Smooth muscle cell (in vitro differentiated cells): ENCODE measurements at regions not wholly inside any gene's neighbourhood (a gene's known extent, or its start where the extent isn't known, plus 50 kb on each side); places are given as distances from the start of the nearest gene placed in this dataset.

Experiments used
- DNase-seq: peaks from one replicate; lab custom pipeline; 2025; ENCODE audit not compliant: unreplicated experiment; lab: John Stamatoyannopoulos, UW
- H2AFZ ChIP-seq: fragments of 200-600 bp; sonication (generic); 2 replicates; pipeline ENCODE4 v1.6.0; 2016; ENCODE audit warnings: antibody characterized with exemption, low read depth, mild to moderate bottlenecking
- H3F3A ChIP-seq: fragments of 200-600 bp; sonication (generic); 2 replicates; pipeline ENCODE4 v1.6.0; 2017; ENCODE audit warnings: antibody characterized with exemption, low read depth
- H3K27ac ChIP-seq: fragments of 200-600 bp; sonication (generic); 2 replicates; pipeline ENCODE4 v1.5.1; 2016; ENCODE audit warnings: low read depth, mild to moderate bottlenecking
- H3K27me3 ChIP-seq: fragments of 200-600 bp; sonication (generic); 2 replicates; pipeline ENCODE4 v1.6.1; 2016; ENCODE audit warnings: low read depth, mild to moderate bottlenecking
- H3K36me3 ChIP-seq: fragments of 200-600 bp; sonication (generic); 2 replicates; pipeline ENCODE4 v1.5.1; 2016; ENCODE audit warnings: low read depth
- H3K4me1 ChIP-seq: fragments of 200-600 bp; sonication (generic); 2 replicates; pipeline ENCODE4 v1.5.1; 2016; ENCODE audit warnings: low read depth
- H3K4me2 ChIP-seq: fragments of 200-600 bp; sonication (generic); 2 replicates; pipeline ENCODE4 v1.6.0; 2016; ENCODE audit warnings: mild to moderate bottlenecking
- H3K4me3 ChIP-seq: fragments of 200-600 bp; sonication (generic); 2 replicates; pipeline ENCODE4 v1.5.1; 2016; ENCODE audit warnings: mild to moderate bottlenecking
- H3K79me2 ChIP-seq: fragments of 200-600 bp; sonication (generic); 2 replicates; pipeline ENCODE4 v1.6.0; 2016; ENCODE audit warnings: low read depth, mild to moderate bottlenecking
- H3K9ac ChIP-seq: fragments of 200-600 bp; sonication (generic); 2 replicates; pipeline ENCODE4 v1.6.0; 2016; ENCODE audit warnings: low read depth
- H3K9me3 ChIP-seq: fragments of 200-600 bp; sonication (generic); replicated peaks from 2 replicates; pipeline ENCODE4 v1.5.1; 2016; ENCODE audit warnings: low read depth
- H4K20me1 ChIP-seq: fragments of 200-600 bp; sonication (generic); 2 replicates; pipeline ENCODE4 v1.6.0; 2016; ENCODE audit warnings: low read depth
- CTCF ChIP-seq: fragments of 200-600 bp; sonication (generic); IDR thresholded peaks from 2 replicates; pipeline ENCODE4 v1.5.1; 2017; ENCODE audit warnings: borderline replicate concordance, mild to moderate bottlenecking, antibody characterized with exemption; ENCODE audit not compliant: insufficient read depth, poor library complexity, severe bottlenecking
- WGBS: methylation state at CpG from one replicate; pipeline ENCODE4 v1.1.7; 2016; ENCODE audit warnings: low lambda C conversion rate; 5-methylcytosine and 5-hydroxymethylcytosine counted together

DNA sequence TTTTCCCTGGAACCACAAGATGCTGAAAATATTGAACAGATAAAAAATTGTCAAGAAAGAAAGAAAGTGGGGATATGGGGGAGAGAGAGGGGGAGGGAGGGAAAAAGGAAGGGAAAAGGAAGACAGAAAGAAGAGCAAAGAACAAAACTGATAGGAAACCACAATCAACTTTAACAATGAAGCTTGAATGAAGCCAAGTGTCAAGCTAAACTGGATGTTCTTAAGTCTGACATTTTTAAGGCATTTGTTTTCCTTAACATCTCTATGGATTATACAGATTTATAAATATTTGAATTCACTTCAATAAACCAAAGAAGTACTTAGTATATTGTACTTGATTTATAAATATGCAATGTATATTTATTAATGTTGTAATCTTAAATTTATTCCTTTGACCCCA lies 197.6 kb upstream of the SMLR1 start:
- no peaks in the 10 kb centered on the region for H3K79me2 ChIP-seq
- H3K36me3 ChIP-seq, result no peaks in the 10 kb centered on the region
- H4K20me1 ChIP-seq, result no peaks in the 10 kb centered on the region
- DNase-seq, result no peak
- H3K4me2 ChIP-seq, result no peak overlapping the region
- peak overlapping the region; percentile 46 for H2AFZ ChIP-seq
- TF ChIP-seq CTCF, result no peak
- no peak overlapping the region for H3K27ac ChIP-seq
- peaks cover 14% of the 10 kb centered on the region for H3K4me1 ChIP-seq
- H3F3A ChIP-seq, result peaks cover 17% of the 10 kb centered on the region
- no peaks in the 10 kb centered on the region for H3K27me3 ChIP-seq
- H3K9ac ChIP-seq, result no peak overlapping the region
- no peak overlapping the region for H3K4me3 ChIP-seq
- H3K9me3 ChIP-seq, result no peaks in the 10 kb centered on the region

DNA sequence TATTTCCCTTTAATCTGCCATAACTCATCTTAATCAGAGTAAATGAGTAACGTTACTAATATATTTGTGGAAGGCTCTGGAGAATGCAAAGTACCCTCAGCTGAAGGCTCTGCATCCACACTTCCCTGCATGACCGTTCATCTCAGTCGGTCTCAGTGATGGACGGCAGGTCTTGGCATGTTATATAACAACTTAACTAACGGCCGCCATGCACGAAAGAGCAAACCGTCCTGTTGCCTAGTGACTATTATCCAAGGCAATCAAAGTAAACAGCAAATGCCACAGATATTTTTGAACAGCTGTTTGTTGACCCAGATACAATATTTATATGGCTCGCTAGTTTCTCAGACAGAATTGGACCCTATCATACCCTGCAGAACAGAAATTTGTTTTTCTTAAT lies 194.9 kb upstream of the SMLR1 start:
- peaks cover 7% of the 10 kb centered on the region for H3K4me1 ChIP-seq
- no peaks in the 10 kb centered on the region for H3K36me3 ChIP-seq
- H4K20me1 ChIP-seq, result no peaks in the 10 kb centered on the region
- H3K4me3 ChIP-seq, result no peak overlapping the region
- H3F3A ChIP-seq, result no peaks in the 10 kb centered on the region
- H3K79me2 ChIP-seq, result no peaks in the 10 kb centered on the region
- DNase-seq, result no peak
- H2AFZ ChIP-seq, result no peak overlapping the region
- no peaks in the 10 kb centered on the region for H3K9me3 ChIP-seq
- no peak for TF ChIP-seq CTCF
- no peaks in the 10 kb centered on the region for H3K27me3 ChIP-seq
- H3K27ac ChIP-seq, result no peak overlapping the region
- H3K4me2 ChIP-seq, result no peak overlapping the region
- WGBS, result 86% methylated on average over 9 of the region's 9 CpGs
- no peak overlapping the region for H3K9ac ChIP-seq

DNA sequence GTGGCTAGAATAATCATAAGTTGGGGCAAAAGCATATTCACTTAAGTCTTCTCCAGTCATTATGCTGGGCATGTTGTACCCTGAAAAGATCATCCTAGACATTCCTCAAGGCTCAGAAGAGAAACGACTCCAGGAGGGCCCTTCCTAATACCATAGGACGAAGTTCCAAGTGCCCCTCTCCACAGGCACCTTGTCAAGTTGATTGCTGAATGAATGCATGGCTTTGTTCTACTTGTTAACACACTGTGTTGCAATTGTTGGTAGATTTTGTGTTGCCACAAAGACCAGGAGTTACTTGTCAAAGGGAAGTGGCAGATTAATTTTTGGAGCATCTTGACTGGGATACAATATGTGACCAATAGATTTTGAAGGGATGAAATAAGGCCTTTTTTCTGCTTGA lies 194.3 kb upstream of the SMLR1 start:
- no peak overlapping the region for H3K4me2 ChIP-seq
- H3K4me3 ChIP-seq, result no peak overlapping the region
- H3F3A ChIP-seq, result no peaks in the 10 kb centered on the region
- H3K27ac ChIP-seq, result no peak overlapping the region
- no peak for DNase-seq
- no peaks in the 10 kb centered on the region for H3K79me2 ChIP-seq
- no peaks in the 10 kb centered on the region for H3K27me3 ChIP-seq
- H3K4me1 ChIP-seq, result peaks cover 7% of the 10 kb centered on the region
- H4K20me1 ChIP-seq, result no peaks in the 10 kb centered on the region
- WGBS, result 71% methylated on average over 2 of the region's 2 CpGs
- no peaks in the 10 kb centered on the region for H3K9me3 ChIP-seq
- no peak overlapping the region for H3K9ac ChIP-seq
- H2AFZ ChIP-seq, result no peak overlapping the region
- no peaks in the 10 kb centered on the region for H3K36me3 ChIP-seq
- no peak for TF ChIP-seq CTCF

DNA sequence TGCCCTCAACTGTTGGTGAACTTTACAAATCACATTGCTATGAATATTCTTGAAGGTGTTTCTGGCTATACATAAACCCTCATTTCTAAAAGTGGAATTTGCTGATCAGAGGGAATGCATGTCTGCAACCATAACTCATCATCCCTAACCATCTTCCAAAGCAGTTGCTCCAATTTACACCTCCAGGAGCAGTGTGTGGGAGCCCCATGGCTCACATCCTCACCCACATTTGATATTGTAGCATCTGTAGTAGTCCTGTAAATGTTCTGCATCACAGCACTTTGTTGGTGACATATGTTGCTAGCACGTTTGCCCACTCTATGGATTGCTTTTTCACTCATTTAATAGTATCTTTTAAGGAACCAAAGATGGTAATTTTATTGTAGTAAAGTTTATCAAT lies 183.8 kb upstream of the SMLR1 start:
- Histone ChIP-seq H3K4me2 (no peak overlapping the region), H3K79me2 (no peaks in the 10 kb centered on the region), H3K4me1 (no peaks in the 10 kb centered on the region), H3K27ac (no peak overlapping the region), H3K27me3 (no peaks in the 10 kb centered on the region), H2AFZ (no peak overlapping the region), H3K9me3 (peaks cover 5% of the 10 kb centered on the region), H3K4me3 (no peak overlapping the region), H4K20me1 (no peaks in the 10 kb centered on the region), H3F3A (no peaks in the 10 kb centered on the region), H3K9ac (no peak overlapping the region), H3K36me3 (no peaks in the 10 kb centered on the region)
- WGBS, result 76% methylated on average over 1 of the region's 1 CpG
- TF ChIP-seq CTCF, result no peak
- DNase-seq, result no peak
